Stimulated activated CD4-positive, alpha-beta T cell treated with anti-CD3 and anti-CD28 coated beads, Interleukin-1b, Interleukin-23, amount 100 ng/mL, for 4 hours (primary cell): ENCODE measurements at regions not wholly inside any gene's neighbourhood (a gene's known extent, or its start where the extent isn't known, plus 50 kb on each side); places are given as distances from the start of the nearest gene placed in this dataset.

Source experiments
- DNase-seq, 2 donors: peaks; one replicate each; pipeline ENCODE4 v3.0.0-alpha.2; 2020; ENCODE audit warnings: low read depth in 2 of 2

GRCh38 chr2:16121986-16122390 is 181.6 kb downstream of the MYCN start:
- no peak for DNase-seq

GRCh38 chr2:16121231-16121985 is 181.1 kb downstream of the MYCN start:
- DNase-seq = no peak

- DNase-seq = no peak
Observed at GRCh38 chr2:16120591-16121180, 180.3 kb downstream of the MYCN start.

- DNase-seq = no peak
Observed at GRCh38 chr2:16119741-16120140, 179.4 kb downstream of the MYCN start.

GRCh38 chr2:16118611-16119590 is 178.6 kb downstream of the MYCN start:
- DNase-seq = no peak

- no peak for DNase-seq
Observed at GRCh38 chr2:16117791-16118610, 177.7 kb downstream of the MYCN start.

- no peak for DNase-seq
Observed at GRCh38 chr2:16117021-16117700, 176.8 kb downstream of the MYCN start.

GRCh38 chr2:16115881-16116830 is 175.8 kb downstream of the MYCN start:
- no peak for DNase-seq

- DNase-seq = no peak
Observed at GRCh38 chr2:16115291-16115690, 174.9 kb downstream of the MYCN start.

- DNase-seq = no peak
Observed at GRCh38 chr2:16114836-16115235, 174.5 kb downstream of the MYCN start.

- no peak for DNase-seq
Observed at GRCh38 chr2:16114070-16114469, 173.7 kb downstream of the MYCN start.

GRCh38 chr2:16113568-16113967 is 173.2 kb downstream of the MYCN start:
- no peak for DNase-seq

- DNase-seq = no peak
Observed at GRCh38 chr2:16112972-16113560, 172.7 kb downstream of the MYCN start.

- no peak for DNase-seq
Observed at GRCh38 chr2:16112251-16112971, 172.1 kb downstream of the MYCN start.

GRCh38 chr2:16111838-16112210 is 171.5 kb downstream of the MYCN start:
- no peak for DNase-seq

- DNase-seq = no peak
Observed at GRCh38 chr2:16109821-16110310, 169.5 kb downstream of the MYCN start.

- no peak for DNase-seq
Observed at GRCh38 chr2:16109368-16109820, 169.0 kb downstream of the MYCN start.

- no peak for DNase-seq
Observed at GRCh38 chr2:16107246-16107645, 166.9 kb downstream of the MYCN start.
